ENCODE measurements at regions not wholly inside any gene's neighbourhood (a gene's known extent, or its start where the extent isn't known, plus 50 kb on each side); places are given as distances from the start of the nearest gene placed in this dataset.

DNA sequence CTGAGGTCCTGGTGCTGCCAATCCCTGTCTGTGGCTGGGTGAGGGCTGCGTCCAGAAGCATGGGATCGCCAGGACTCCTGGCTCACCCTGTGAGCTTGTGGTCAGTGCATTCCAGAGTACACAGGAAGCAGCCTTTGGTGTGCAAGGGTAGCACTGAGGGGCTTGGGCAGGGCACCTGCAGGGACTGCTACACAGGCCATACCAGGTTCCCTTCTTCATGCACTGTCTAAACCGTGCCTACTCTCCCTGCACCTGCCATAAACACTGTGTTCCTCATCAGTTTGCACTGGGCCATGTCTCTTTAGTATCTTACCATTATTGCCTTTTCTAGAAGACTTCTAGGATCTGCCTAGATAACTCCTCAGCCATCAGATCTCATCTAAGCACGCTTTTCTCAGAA lies 72.8 kb upstream of the NKX2-2 start:
- TF ChIP-seq CTCF (IDR thresholded peaks at IDR 0.05; ENCODE audit: insufficient read depth, low read depth, low read length): no peak
- no peak for TF ChIP-seq EZH2 (IDR thresholded peaks at IDR 0.05; ENCODE audit: insufficient read depth, low read length)

Measured in astrocyte (in vitro differentiated cells and primary cell).